ENCODE measurements at regions not wholly inside any gene's neighbourhood (a gene's known extent, or its start where the extent isn't known, plus 50 kb on each side); places are given as distances from the start of the nearest gene placed in this dataset.
A peak's percentile ranks its signal among the peaks of the same experiment; 100 is the strongest.

DNA sequence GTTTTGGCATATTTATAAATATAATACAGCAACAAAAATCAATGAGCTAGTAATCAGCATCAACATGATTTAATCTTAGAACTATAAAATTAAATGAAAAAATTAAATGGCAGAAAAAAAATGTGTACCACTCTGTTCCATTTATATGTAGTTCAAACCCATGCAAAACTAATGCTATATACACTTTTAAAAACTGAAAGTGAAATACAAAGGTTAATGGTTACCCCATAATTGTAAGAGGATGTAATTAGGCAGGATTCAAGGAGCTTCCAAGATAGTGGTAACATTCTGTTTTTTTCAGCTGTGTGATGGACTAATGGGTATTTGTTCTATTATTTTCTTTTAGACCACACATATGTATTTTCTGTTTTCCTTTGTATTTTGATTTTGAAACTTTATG is 492.1 kb downstream of the UTRN start:
- TF ChIP-seq, protein P1, sequence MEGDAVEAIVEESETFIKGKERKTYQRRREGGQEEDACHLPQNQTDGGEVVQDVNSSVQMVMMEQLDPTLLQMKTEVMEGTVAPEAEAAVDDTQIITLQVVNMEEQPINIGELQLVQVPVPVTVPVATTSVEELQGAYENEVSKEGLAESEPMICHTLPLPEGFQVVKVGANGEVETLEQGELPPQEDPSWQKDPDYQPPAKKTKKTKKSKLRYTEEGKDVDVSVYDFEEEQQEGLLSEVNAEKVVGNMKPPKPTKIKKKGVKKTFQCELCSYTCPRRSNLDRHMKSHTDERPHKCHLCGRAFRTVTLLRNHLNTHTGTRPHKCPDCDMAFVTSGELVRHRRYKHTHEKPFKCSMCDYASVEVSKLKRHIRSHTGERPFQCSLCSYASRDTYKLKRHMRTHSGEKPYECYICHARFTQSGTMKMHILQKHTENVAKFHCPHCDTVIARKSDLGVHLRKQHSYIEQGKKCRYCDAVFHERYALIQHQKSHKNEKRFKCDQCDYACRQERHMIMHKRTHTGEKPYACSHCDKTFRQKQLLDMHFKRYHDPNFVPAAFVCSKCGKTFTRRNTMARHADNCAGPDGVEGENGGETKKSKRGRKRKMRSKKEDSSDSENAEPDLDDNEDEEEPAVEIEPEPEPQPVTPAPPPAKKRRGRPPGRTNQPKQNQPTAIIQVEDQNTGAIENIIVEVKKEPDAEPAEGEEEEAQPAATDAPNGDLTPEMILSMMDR (conservative IDR thresholded peaks at IDR 0.05; ENCODE audit: low read depth, low read length): no peak
- no peaks in the 10 kb centered on the region for H3K36me3 ChIP-seq (ENCODE audit: insufficient read depth)
- no peaks in the 10 kb centered on the region for H3K79me2 ChIP-seq (ENCODE audit: insufficient read depth, low read depth)
- H3K4me3 ChIP-seq (IDR thresholded peaks at IDR 0.05; ENCODE audit: insufficient read depth, low read depth, low read length): no peak overlapping the region
- H4K20me1 ChIP-seq (ENCODE audit: insufficient read depth): no peaks in the 10 kb centered on the region
- no peak overlapping the region for H3K27ac ChIP-seq
- H3K4me1 ChIP-seq (ENCODE audit: low read depth, poor library complexity, severe bottlenecking): no peaks in the 10 kb centered on the region
- H2AFZ ChIP-seq (ENCODE audit: low read depth): no peak overlapping the region
- H3K4me2 ChIP-seq: no peak overlapping the region
- H3K27me3 ChIP-seq (ENCODE audit: insufficient read depth, low read depth): no peaks in the 10 kb centered on the region
- H3K9ac ChIP-seq: no peak overlapping the region

DNA sequence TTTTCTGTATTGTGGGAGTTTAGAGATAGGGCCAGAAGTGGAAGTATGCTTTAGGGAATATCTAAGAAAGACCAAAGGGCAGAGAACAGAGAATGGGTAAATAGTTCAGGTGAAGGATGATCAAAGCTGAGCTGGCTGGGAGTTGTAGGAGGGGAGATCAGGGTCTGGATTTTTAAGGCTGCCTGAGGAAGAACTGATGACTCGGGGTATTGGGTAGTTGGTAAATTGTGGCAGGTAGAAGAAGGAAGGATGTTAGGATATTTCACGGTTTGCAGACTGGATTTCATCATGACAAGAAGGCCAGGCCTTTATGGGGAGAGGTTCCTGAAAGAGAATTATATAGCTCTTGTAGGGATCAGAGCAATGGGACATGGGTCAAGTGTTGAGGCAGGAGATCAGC is 492.9 kb downstream of the UTRN start:
- TF ChIP-seq, protein P1 (conservative IDR thresholded peaks at IDR 0.05; ENCODE audit: low read depth, low read length): no peak
- H2AFZ ChIP-seq (ENCODE audit: low read depth): no peak overlapping the region
- no peak overlapping the region for H3K9ac ChIP-seq
- no peak overlapping the region for H3K4me2 ChIP-seq
- no peaks in the 10 kb centered on the region for H3K79me2 ChIP-seq (ENCODE audit: insufficient read depth, low read depth)
- no peak overlapping the region for H3K4me3 ChIP-seq (IDR thresholded peaks at IDR 0.05; ENCODE audit: insufficient read depth, low read depth, low read length)
- no peaks in the 10 kb centered on the region for H4K20me1 ChIP-seq (ENCODE audit: insufficient read depth)
- H3K27ac ChIP-seq: no peak overlapping the region
- no peaks in the 10 kb centered on the region for H3K36me3 ChIP-seq (ENCODE audit: insufficient read depth)
- H3K27me3 ChIP-seq (ENCODE audit: insufficient read depth, low read depth): no peaks in the 10 kb centered on the region
- H3K4me1 ChIP-seq (ENCODE audit: low read depth, poor library complexity, severe bottlenecking): no peaks in the 10 kb centered on the region

DNA sequence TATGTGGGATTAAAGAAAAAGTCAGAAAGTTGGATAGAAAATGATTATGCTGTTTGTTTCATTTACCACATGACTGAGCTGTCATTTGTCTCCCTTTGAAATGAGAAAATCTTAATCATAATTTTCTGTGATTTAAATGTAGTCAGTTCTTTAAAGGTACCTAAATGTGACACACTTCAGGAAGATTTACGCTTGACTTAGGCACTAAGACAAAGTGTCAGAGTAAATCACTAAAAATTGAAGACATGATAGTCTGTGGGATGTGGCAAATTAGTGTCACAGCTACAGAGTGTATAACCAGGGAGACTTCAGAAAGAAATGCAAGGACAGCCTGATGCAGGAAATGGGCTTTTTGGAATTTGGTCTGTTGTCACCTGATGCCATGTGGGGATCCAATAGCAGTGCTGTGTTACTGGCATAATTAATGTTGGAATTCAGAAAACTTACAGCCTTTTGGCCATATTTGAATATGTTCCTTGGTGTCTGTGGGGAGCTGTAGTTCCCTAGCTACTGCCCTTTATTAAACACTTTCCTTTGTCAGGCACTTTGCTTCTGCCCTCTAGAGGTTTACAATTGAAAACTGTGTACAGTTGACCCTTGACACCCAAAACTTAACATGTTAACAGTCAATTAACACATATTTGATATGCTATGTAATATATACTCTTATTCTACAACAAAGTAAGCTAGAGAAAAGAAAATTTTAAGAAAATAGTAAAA is 493.8 kb downstream of the UTRN start:
- H4K20me1 ChIP-seq (ENCODE audit: insufficient read depth): no peaks in the 10 kb centered on the region

DNA sequence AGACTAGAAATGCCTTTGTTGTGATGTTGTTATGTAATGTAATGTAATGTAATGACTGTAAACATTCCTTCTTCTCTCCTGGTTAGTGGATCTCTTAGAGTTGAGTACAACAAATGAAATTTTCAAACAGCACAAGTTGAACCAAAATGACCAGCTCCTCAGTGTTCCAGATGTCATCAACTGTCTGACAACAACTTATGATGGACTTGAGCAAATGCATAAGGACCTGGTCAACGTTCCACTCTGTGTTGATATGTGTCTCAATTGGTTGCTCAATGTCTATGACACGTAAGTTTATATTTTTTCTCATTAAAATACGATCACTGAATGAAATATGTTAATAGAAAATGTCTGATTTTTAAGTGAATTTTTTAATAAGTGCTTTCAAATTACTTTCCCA is 496.7 kb downstream of the UTRN start:
- no peak overlapping the region for H3K4me3 ChIP-seq (IDR thresholded peaks at IDR 0.05; ENCODE audit: insufficient read depth, low read depth, low read length)
- TF ChIP-seq, protein P1 (conservative IDR thresholded peaks at IDR 0.05; ENCODE audit: low read depth, low read length): no peak
- no peaks in the 10 kb centered on the region for H3K79me2 ChIP-seq (ENCODE audit: insufficient read depth, low read depth)
- no peaks in the 10 kb centered on the region for H3K27me3 ChIP-seq (ENCODE audit: insufficient read depth, low read depth)
- H2AFZ ChIP-seq (ENCODE audit: low read depth): no peak overlapping the region
- H3K36me3 ChIP-seq (ENCODE audit: insufficient read depth): no peaks in the 10 kb centered on the region
- H3K4me2 ChIP-seq: no peak overlapping the region
- no peak overlapping the region for H3K27ac ChIP-seq
- H3K9ac ChIP-seq: no peak overlapping the region
- no peaks in the 10 kb centered on the region for H3K4me1 ChIP-seq (ENCODE audit: low read depth, poor library complexity, severe bottlenecking)
- no peaks in the 10 kb centered on the region for H4K20me1 ChIP-seq (ENCODE audit: insufficient read depth)

More for the DNA sequence above, 493.8 kb downstream of the UTRN start:
- Histone ChIP-seq H3K4me3 (IDR thresholded peaks at IDR 0.05; ENCODE audit: insufficient read depth, low read depth, low read length) (no peak overlapping the region), H3K36me3 (ENCODE audit: insufficient read depth) (no peaks in the 10 kb centered on the region), H3K27me3 (ENCODE audit: insufficient read depth, low read depth) (no peaks in the 10 kb centered on the region), H2AFZ (ENCODE audit: low read depth) (no peak overlapping the region), H3K4me1 (ENCODE audit: low read depth, poor library complexity, severe bottlenecking) (no peaks in the 10 kb centered on the region), H3K9ac (no peak overlapping the region), H3K79me2 (ENCODE audit: insufficient read depth, low read depth) (no peaks in the 10 kb centered on the region), H3K27ac (no peak overlapping the region), H3K4me2 (no peak overlapping the region)
- TF ChIP-seq, protein P1 (conservative IDR thresholded peaks at IDR 0.05; ENCODE audit: low read depth, low read length): 0 out of 2 replicates have a peak, but pooled peaks have one; percentile 28

All from KMS-11 (cell line).